Thyroid gland (tissue), 4 donors: ENCODE measurements at regions not wholly inside any gene's neighbourhood (a gene's known extent, or its start where the extent isn't known, plus 50 kb on each side); places are given as distances from the start of the nearest gene placed in this dataset.

Experiments used
- DNase-seq, 2 donors: peaks; one replicate each; pipeline ENCODE4 v3.0.0-alpha.2; 2019
- H3K27ac ChIP-seq, 3 donors: fragments of 200-600 bp; sonication (generic); 1 replicate in 2 of 3; 2 replicates in 1 of 3; pipeline ENCODE4 v1.5.1; 2016 to 2019; ENCODE audit warnings: mild to moderate bottlenecking in 1 of 3, moderate library complexity in 1 of 3
- H3K27me3 ChIP-seq: fragments of 200-600 bp; sonication (generic); one replicate; pipeline ENCODE4 v1.5.1; 2019
- H3K36me3 ChIP-seq, 2 donors: fragments of 200-600 bp; sonication (generic); one replicate each; pipeline ENCODE4 v1.5.1; 2016 to 2019
- H3K4me1 ChIP-seq, 2 donors: fragments of 200-600 bp; sonication (generic); one replicate each; pipeline ENCODE4 v1.5.1; 2017 to 2019
- H3K4me3 ChIP-seq, 3 donors: fragments of 200-600 bp; sonication (generic); replicated peaks in 1 of 3; 1 replicate in 2 of 3; 2 replicates in 1 of 3; pipeline ENCODE4 v1.5.1; 2016; ENCODE audit warnings: mild to moderate bottlenecking in 1 of 3
- H3K9me3 ChIP-seq: fragments of 200-600 bp; sonication (generic); one replicate; pipeline ENCODE4 v1.5.1; 2017
- POLR2A ChIP-seq, 2 donors: fragments of 450-650 bp; IDR thresholded peaks; one replicate each; pipeline ENCODE4 v1.6.1; 2017; ENCODE audit warnings: antibody characterized with exemption in 2 of 2, mild to moderate bottlenecking in 2 of 2, moderate library complexity in 1 of 2
- WGBS, 2 donors: methylation state at CpG; one replicate each; pipeline ENCODE4 v1.1.5; 2017; 5-methylcytosine and 5-hydroxymethylcytosine counted together
- intact Hi-C: fragments of 100-400 bp; cut with DNase I; formaldehyde crosslinking; loops from one replicate; pipeline ENCODE4 v1.15.1; 2023
- TF ChIP-seq, protein P1 (sequence below), 6 experiments: fragments of 200-600 bp in 3 of 6; fragments of 450-650 bp in 3 of 6; sonication (generic) in 3 of 6; IDR thresholded peaks; one replicate each; pipeline ENCODE4 v1.5.1; 2016 to 2019; ENCODE audit warnings: antibody characterized with exemption in 6 of 6, mild to moderate bottlenecking in 2 of 6, inconsistent platforms in 1 of 6, moderate library complexity in 1 of 6

DNA sequence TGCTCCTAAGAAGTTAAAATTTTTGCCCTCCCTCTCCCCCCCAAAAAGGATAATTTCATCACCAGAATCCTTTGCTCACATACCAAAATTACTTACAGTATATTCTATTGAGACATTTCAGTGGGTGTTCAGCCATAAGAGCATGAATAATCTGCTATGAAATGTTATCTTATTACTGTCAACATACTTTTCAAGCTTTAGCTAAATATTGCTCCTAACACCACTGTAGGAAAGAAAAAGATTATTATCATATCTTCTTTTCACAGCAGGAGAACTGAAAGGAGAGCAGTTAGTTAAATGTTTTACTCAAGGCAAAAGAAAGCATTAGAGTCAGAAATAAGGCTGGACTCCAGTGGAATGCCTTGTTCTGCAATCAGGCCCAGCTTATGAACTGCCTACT lies 231.0 kb upstream of the GYPA start:
- no peak for DNase-seq
- Histone ChIP-seq H3K4me1 (no peaks in the 10 kb centered on the region), H3K27me3 (no peaks in the 10 kb centered on the region), H3K9me3 (no peaks in the 10 kb centered on the region), H3K4me3 (no peak overlapping the region), H3K27ac (no peak overlapping the region), H3K36me3 (no peaks in the 10 kb centered on the region)
- intact Hi-C loops: no loop called here
- TF ChIP-seq, protein P1, sequence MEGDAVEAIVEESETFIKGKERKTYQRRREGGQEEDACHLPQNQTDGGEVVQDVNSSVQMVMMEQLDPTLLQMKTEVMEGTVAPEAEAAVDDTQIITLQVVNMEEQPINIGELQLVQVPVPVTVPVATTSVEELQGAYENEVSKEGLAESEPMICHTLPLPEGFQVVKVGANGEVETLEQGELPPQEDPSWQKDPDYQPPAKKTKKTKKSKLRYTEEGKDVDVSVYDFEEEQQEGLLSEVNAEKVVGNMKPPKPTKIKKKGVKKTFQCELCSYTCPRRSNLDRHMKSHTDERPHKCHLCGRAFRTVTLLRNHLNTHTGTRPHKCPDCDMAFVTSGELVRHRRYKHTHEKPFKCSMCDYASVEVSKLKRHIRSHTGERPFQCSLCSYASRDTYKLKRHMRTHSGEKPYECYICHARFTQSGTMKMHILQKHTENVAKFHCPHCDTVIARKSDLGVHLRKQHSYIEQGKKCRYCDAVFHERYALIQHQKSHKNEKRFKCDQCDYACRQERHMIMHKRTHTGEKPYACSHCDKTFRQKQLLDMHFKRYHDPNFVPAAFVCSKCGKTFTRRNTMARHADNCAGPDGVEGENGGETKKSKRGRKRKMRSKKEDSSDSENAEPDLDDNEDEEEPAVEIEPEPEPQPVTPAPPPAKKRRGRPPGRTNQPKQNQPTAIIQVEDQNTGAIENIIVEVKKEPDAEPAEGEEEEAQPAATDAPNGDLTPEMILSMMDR (IDR thresholded peaks at IDR 0.05): no peak
- TF ChIP-seq POLR2A (IDR thresholded peaks at IDR 0.05): no peak

DNA sequence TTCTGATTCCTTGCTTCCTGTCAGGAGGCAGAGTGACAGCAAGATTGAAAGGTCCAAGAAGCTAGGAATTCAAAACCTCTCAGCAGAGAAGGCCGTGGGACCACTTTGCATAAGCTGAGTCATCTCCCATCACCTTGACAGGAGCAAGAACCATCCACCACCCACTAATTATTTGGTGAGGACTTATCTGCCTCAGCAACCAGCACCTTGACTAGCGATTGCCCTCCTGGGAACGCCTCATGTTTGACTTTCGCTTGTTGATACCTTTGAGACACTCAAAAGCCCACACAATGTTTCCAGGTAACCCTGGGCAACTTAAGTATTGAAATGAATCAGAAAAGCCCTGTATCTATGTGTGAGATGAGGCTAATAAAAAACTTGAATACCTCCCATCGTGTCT lies 233.5 kb upstream of the GYPA start:
- 63 to 81% methylated on average over 5 of the region's 5 CpGs for WGBS, 2 donors
- intact Hi-C loops: no loop called here

DNA sequence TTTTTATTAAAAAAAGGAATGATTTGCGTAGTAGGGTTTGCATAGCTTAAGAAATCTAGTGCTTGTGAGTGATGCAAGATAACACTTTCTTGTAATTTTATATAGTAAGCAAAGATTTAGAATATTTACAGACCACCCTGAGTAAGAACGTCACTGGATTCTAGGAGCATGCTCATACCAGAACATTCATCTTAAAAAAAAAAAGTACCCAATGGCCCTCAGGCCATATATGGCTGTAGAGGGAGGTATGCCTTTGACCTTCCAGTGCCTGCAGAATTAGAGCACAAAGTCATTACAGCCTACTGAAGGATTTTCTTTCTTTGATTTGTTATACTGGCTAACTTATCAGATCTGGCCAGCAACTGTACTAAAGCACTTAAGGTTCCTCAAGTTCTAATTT lies 236.3 kb upstream of the GYPA start:
- intact Hi-C loops: no loop called here

More for the DNA sequence above, 233.5 kb upstream of the GYPA start:
- Histone ChIP-seq H3K36me3 (no peaks in the 10 kb centered on the region), H3K27me3 (no peaks in the 10 kb centered on the region), H3K4me3 (no peak overlapping the region), H3K9me3 (no peaks in the 10 kb centered on the region), H3K4me1 (no peaks in the 10 kb centered on the region), H3K27ac (no peak overlapping the region)
- no peak for DNase-seq
- TF ChIP-seq POLR2A (IDR thresholded peaks at IDR 0.05): no peak
- TF ChIP-seq, protein P1 (IDR thresholded peaks at IDR 0.05): no peak

DNA sequence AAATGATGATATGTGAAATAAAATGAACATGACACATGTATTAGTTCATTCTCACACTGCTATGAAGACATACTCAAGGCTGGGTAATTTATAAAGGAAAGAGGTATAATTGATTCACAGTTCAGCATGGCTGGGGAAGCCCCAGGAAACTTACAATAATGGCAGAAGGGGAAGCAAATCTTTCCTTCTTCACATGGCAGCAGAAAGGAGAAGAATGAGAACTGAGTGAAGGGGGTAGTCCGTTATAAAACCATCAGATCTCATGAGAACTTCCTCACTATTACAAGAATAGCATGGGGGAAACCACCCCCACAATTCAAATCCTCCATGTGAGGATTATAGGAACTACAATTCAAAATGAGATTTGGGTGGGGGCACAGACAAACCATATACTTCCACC lies 243.9 kb upstream of the GYPA start:
- H3K36me3 ChIP-seq: no peaks in the 10 kb centered on the region
- H3K27me3 ChIP-seq: no peaks in the 10 kb centered on the region
- no peak for TF ChIP-seq POLR2A (IDR thresholded peaks at IDR 0.05)
- TF ChIP-seq, protein P1 (IDR thresholded peaks at IDR 0.05): no peak
- H3K4me1 ChIP-seq: no peaks in the 10 kb centered on the region
- no peak overlapping the region for H3K4me3 ChIP-seq
- intact Hi-C loops: no loop called here
- DNase-seq: no peak
- no peaks in the 10 kb centered on the region for H3K9me3 ChIP-seq
- no peak overlapping the region for H3K27ac ChIP-seq
- 70 to 77% methylated on average over 1 of the region's 1 CpG for WGBS, 2 donors

More for the DNA sequence above, 236.3 kb upstream of the GYPA start:
- H3K27ac ChIP-seq: no peak overlapping the region
- H3K4me1 ChIP-seq: no peaks in the 10 kb centered on the region
- 65 to 75% methylated on average over 2 of the region's 2 CpGs for WGBS, 2 donors
- H3K36me3 ChIP-seq: no peaks in the 10 kb centered on the region
- no peaks in the 10 kb centered on the region for H3K27me3 ChIP-seq
- no peaks in the 10 kb centered on the region for H3K9me3 ChIP-seq
- TF ChIP-seq POLR2A (IDR thresholded peaks at IDR 0.05): no peak
- TF ChIP-seq, protein P1 (IDR thresholded peaks at IDR 0.05): no peak
- no peak overlapping the region for H3K4me3 ChIP-seq
- DNase-seq: no peak

DNA sequence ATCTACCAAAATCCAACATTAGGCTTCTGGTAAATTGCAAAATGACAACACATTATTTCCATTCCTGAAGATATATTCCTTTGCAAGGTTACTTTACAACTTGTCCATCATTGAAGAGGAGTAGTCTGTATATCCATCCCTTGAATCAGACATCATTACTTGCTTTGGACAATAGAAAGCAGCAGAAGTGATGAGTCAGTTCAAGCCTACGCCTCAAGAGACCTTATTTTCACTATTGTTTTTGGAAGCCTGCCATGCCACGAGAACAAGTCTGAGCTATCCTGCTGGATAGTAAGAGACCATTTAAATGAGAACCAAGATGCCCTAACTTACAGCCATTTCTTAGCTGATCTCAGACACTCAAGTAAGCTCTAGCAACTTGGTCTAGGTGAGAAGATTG lies 246.0 kb upstream of the HHIP start:
- H3K36me3 ChIP-seq: no peaks in the 10 kb centered on the region
- 16 to 32% methylated on average over 2 of the region's 2 CpGs for WGBS, 2 donors
- intact Hi-C loops: no loop called here
- no peak overlapping the region for H3K27ac ChIP-seq
- H3K4me3 ChIP-seq: no peak overlapping the region
- no peak for TF ChIP-seq POLR2A (IDR thresholded peaks at IDR 0.05)
- TF ChIP-seq, protein P1 (IDR thresholded peaks at IDR 0.05): no peak
- no peaks in the 10 kb centered on the region for H3K27me3 ChIP-seq
- no peak for DNase-seq
- H3K9me3 ChIP-seq: no peaks in the 10 kb centered on the region
- H3K4me1 ChIP-seq: no peaks in the 10 kb centered on the region
